Skin epidermis (tissue), 12 donors: ENCODE measurements at regions not wholly inside any gene's neighbourhood (a gene's known extent, or its start where the extent isn't known, plus 50 kb on each side); places are given as distances from the start of the nearest gene placed in this dataset.
"Not testable (repeated sequence)": the region's sequence is repeated elsewhere in the genome, so short reads cannot be mapped to it uniquely, and the experiment has no call there.

Source experiments
- H3K27ac ChIP-seq, 21 experiments: fragments of 200-600 bp; sonication (generic) in 11 of 21; one replicate each; pipeline ENCODE4 v1.5.0; 2020; ENCODE audit warnings: mild to moderate bottlenecking in 3 of 21, inconsistent platforms in 2 of 21, moderate library complexity in 2 of 21
- H3K4me3 ChIP-seq, 7 experiments: fragments of 200-600 bp; sonication (generic) in 2 of 7; one replicate each; pipeline ENCODE4 v1.5.0; 2020; ENCODE audit warnings: inconsistent platforms in 2 of 7, mild to moderate bottlenecking in 2 of 7, moderate library complexity in 1 of 7

GRCh38 chr2:238722181-238722580, 125.7 kb upstream of the TWIST2 start:
- Histone ChIP-seq H3K27ac (no peak overlapping the region), H3K4me3 (no peak overlapping the region)

- H3K4me3 ChIP-seq: no peak overlapping the region
- H3K27ac ChIP-seq: peak overlapping the region in 1 of 21 experiments; percentile 64
Observed at GRCh38 chr2:238722883-238723282, 125.0 kb upstream of the TWIST2 start.

- peak overlapping the region in 4 of 21 experiments; percentile 8 to 64 (median 40) for H3K27ac ChIP-seq
Observed at GRCh38 chr2:238723740-238724320, 124.1 kb upstream of the TWIST2 start.

GRCh38 chr2:238724728-238725127, 123.2 kb upstream of the TWIST2 start:
- H3K27ac ChIP-seq: peak overlapping the region in 4 of 21 experiments; percentile 27 to 50 (median 36)

More at GRCh38 chr2:238723740-238724320, 124.1 kb upstream of the TWIST2 start:
- not testable (repeated sequence) for H3K4me3 ChIP-seq

GRCh38 chr2:238725298-238725697, 122.6 kb upstream of the TWIST2 start:
- H3K27ac ChIP-seq: peak overlapping the region in 3 of 21 experiments; percentile 27 to 45 (median 28)

More at GRCh38 chr2:238724728-238725127, 123.2 kb upstream of the TWIST2 start:
- no peak overlapping the region for H3K4me3 ChIP-seq

GRCh38 chr2:238726670-238727584, 121.0 kb upstream of the TWIST2 start:
- H3K4me3 ChIP-seq: no peak overlapping the region
- peak overlapping the region in 8 of 21 experiments; percentile 31 to 87 (median 75) for H3K27ac ChIP-seq

More at GRCh38 chr2:238725298-238725697, 122.6 kb upstream of the TWIST2 start:
- no peak overlapping the region for H3K4me3 ChIP-seq

GRCh38 chr2:238727585-238728329, 120.1 kb upstream of the TWIST2 start:
- Histone ChIP-seq H3K27ac (peak overlapping the region in 16 of 21 experiments; percentile 25 to 87 (median 64)), H3K4me3 (no peak overlapping the region)

GRCh38 chr2:238728330-238729260, 119.3 kb upstream of the TWIST2 start:
- Histone ChIP-seq H3K4me3 (no peak overlapping the region), H3K27ac (peak overlapping the region in 20 of 21 experiments; percentile 9 to 88 (median 52))

- Histone ChIP-seq H3K4me3 (no peak overlapping the region), H3K27ac (peak overlapping the region in 19 of 21 experiments; percentile 11 to 88 (median 43))
Observed at GRCh38 chr2:238729261-238729935, 118.5 kb upstream of the TWIST2 start.

GRCh38 chr2:238730001-238730669, 117.8 kb upstream of the TWIST2 start:
- Histone ChIP-seq H3K27ac (peak overlapping the region in 10 of 21 experiments; percentile 34 to 88 (median 65)), H3K4me3 (no peak overlapping the region)

- Histone ChIP-seq H3K4me3 (no peak overlapping the region), H3K27ac (peak overlapping the region in 3 of 21 experiments; percentile 14 to 34 (median 21))
Observed at GRCh38 chr2:238730881-238731280, 117.0 kb upstream of the TWIST2 start.

- H3K27ac ChIP-seq: peak overlapping the region in 5 of 21 experiments; percentile 10 to 24 (median 21)
- no peak overlapping the region for H3K4me3 ChIP-seq
Observed at GRCh38 chr2:238731961-238732360, 115.9 kb upstream of the TWIST2 start.

- no peak overlapping the region for H3K4me3 ChIP-seq
- H3K27ac ChIP-seq: no peak overlapping the region
Observed at GRCh38 chr2:238738917-238739316, 109.0 kb upstream of the TWIST2 start.

- H3K27ac ChIP-seq: no peak overlapping the region
- no peak overlapping the region for H3K4me3 ChIP-seq
Observed at GRCh38 chr2:238739668-238740067, 108.2 kb upstream of the TWIST2 start.

GRCh38 chr2:238741277-238741676, 106.6 kb upstream of the TWIST2 start:
- no peak overlapping the region for H3K27ac ChIP-seq

GRCh38 chr2:238742066-238742465, 105.8 kb upstream of the TWIST2 start:
- Histone ChIP-seq H3K4me3 (no peak overlapping the region), H3K27ac (no peak overlapping the region)

More at GRCh38 chr2:238741277-238741676, 106.6 kb upstream of the TWIST2 start:
- H3K4me3 ChIP-seq: no peak overlapping the region

- no peak overlapping the region for H3K27ac ChIP-seq
- H3K4me3 ChIP-seq: no peak overlapping the region
Observed at GRCh38 chr2:238742664-238743063, 105.2 kb upstream of the TWIST2 start.
